Neural cell (in vitro differentiated cells): ENCODE measurements at regions not wholly inside any gene's neighbourhood (a gene's known extent, or its start where the extent isn't known, plus 50 kb on each side); places are given as distances from the start of the nearest gene placed in this dataset.

ENCODE experiments used
- H2AFZ ChIP-seq: fragments of 200-600, 300-800 bp; sonication (generic), shearing (Covaris generic); 2 replicates; pipeline ENCODE4 v1.6.0; 2014; ENCODE audit warnings: low read depth, mild to moderate bottlenecking, antibody characterized with exemption, low read length, moderate library complexity
- H3F3A ChIP-seq: fragments of 200-600 bp; shearing (Covaris generic); 2 replicates; pipeline ENCODE4 v1.6.1; 2016; ENCODE audit warnings: mild to moderate bottlenecking, moderate library complexity, mixed read lengths, antibody characterized with exemption, low read length; ENCODE audit not compliant: insufficient read depth, poor library complexity, severe bottlenecking
- H3K27ac ChIP-seq: fragments of 200-600, 300-800 bp; sonication (generic), shearing (Covaris generic); 2 replicates; pipeline ENCODE4 v1.5.1; 2014; ENCODE audit warnings: mild to moderate bottlenecking, low read length, moderate library complexity
- H3K27me3 ChIP-seq: fragments of 300-800, 200-600 bp; sonication (generic), shearing (Covaris generic); 2 replicates; pipeline ENCODE4 v1.6.0; 2014; ENCODE audit warnings: mild to moderate bottlenecking, low read depth, low read length, moderate library complexity; ENCODE audit not compliant: insufficient read depth
- H3K36me3 ChIP-seq: fragments of 300-800, 200-600 bp; sonication (generic), shearing (Covaris generic); 2 replicates; pipeline ENCODE4 v1.5.1; 2014; ENCODE audit warnings: mild to moderate bottlenecking, antibody characterized with exemption, low read length, moderate library complexity; ENCODE audit not compliant: insufficient read depth
- H3K4me2 ChIP-seq: fragments of 300-800, 200-600 bp; sonication (generic), shearing (Covaris generic); 2 replicates; pipeline ENCODE4 v1.6.0; 2014; ENCODE audit warnings: mild to moderate bottlenecking, low read length
- H3K4me3 ChIP-seq: fragments of 300-800, 200-600 bp; sonication (generic), shearing (Covaris generic); 2 replicates; pipeline ENCODE4 v1.5.1; 2014; ENCODE audit warnings: mild to moderate bottlenecking, low read length, moderate library complexity
- H3K79me2 ChIP-seq: fragments of 200-600 bp; shearing (Covaris generic); replicated peaks from 2 replicates; pipeline ENCODE4 v1.6.0; 2014; ENCODE audit warnings: mild to moderate bottlenecking, low read length, moderate library complexity; ENCODE audit not compliant: insufficient read depth
- H3K9ac ChIP-seq: fragments of 300-800, 200-600 bp; sonication (generic), shearing (Covaris generic); 2 replicates; pipeline ENCODE4 v1.6.1; 2016; ENCODE audit warnings: mild to moderate bottlenecking, low read length, mixed read lengths
- H3K9me2 ChIP-seq: fragments of 200-600 bp; shearing (Covaris generic); 2 replicates; pipeline ENCODE4 v1.6.1; 2016; ENCODE audit warnings: mild to moderate bottlenecking, low read length, mixed read lengths; ENCODE audit not compliant: insufficient read depth
- H3K9me3 ChIP-seq: fragments of 200-600, 300-800 bp; sonication (generic), shearing (Covaris generic); 2 replicates; pipeline ENCODE4 v1.6.1; 2016; ENCODE audit warnings: mild to moderate bottlenecking, mixed run types, low read length, moderate library complexity, mixed read lengths
- H4K20me1 ChIP-seq: fragments of 200-600 bp; shearing (Covaris generic); 2 replicates; pipeline ENCODE4 v1.6.1; 2016; ENCODE audit warnings: mild to moderate bottlenecking, mixed run types; ENCODE audit not compliant: insufficient read depth
- EP300 ChIP-seq: fragments of 450-650 bp; conservative IDR thresholded peaks from 2 replicates; pipeline ENCODE4 v1.6.1; 2014; ENCODE audit warnings: antibody characterized with exemption, mild to moderate bottlenecking, moderate library complexity; ENCODE audit not compliant: poor library complexity, severe bottlenecking
- EZH2 ChIP-seq: fragments of 200-600, 300-800 bp; shearing (Covaris generic), sonication (generic); IDR thresholded peaks from 2 replicates; pipeline ENCODE4 v1.6.1; 2014; ENCODE audit warnings: antibody characterized with exemption, low read length, borderline replicate concordance, mild to moderate bottlenecking; ENCODE audit not compliant: insufficient read depth, poor library complexity, severe bottlenecking
- MXI1 ChIP-seq: fragments of 450-650 bp; conservative IDR thresholded peaks from 2 replicates; pipeline ENCODE4 v1.6.1; 2014; ENCODE audit warnings: antibody characterized with exemption, mild to moderate bottlenecking; ENCODE audit not compliant: poor library complexity, severe bottlenecking
- POLR2AphosphoS5 ChIP-seq: IDR thresholded peaks from 2 replicates; pipeline ENCODE4 v1.6.1; 2012
- RAD21 ChIP-seq: fragments of 450-650 bp; conservative IDR thresholded peaks from 2 replicates; pipeline ENCODE4 v1.6.1; 2014; ENCODE audit warnings: antibody characterized with exemption, mild to moderate bottlenecking, moderate library complexity
- SMC3 ChIP-seq: fragments of 450-650 bp; conservative IDR thresholded peaks from 2 replicates; pipeline ENCODE4 v1.6.1; 2014; ENCODE audit warnings: antibody characterized with exemption, mild to moderate bottlenecking, moderate library complexity; ENCODE audit not compliant: poor library complexity
- TAF1 ChIP-seq: IDR thresholded peaks from 2 replicates; pipeline ENCODE4 v1.6.1; 2012; ENCODE audit warnings: low read depth
- TF ChIP-seq, protein P1 (sequence below): fragments of 450-650 bp; IDR thresholded peaks from 2 replicates; pipeline ENCODE4 v1.5.1; 2014; ENCODE audit warnings: antibody characterized with exemption, mild to moderate bottlenecking, moderate library complexity; ENCODE audit not compliant: poor library complexity, severe bottlenecking
- TF ChIP-seq, protein P2 (sequence below): IDR thresholded peaks from 2 replicates; pipeline ENCODE4 v1.6.1; 2012; ENCODE audit warnings: borderline replicate concordance

DNA sequence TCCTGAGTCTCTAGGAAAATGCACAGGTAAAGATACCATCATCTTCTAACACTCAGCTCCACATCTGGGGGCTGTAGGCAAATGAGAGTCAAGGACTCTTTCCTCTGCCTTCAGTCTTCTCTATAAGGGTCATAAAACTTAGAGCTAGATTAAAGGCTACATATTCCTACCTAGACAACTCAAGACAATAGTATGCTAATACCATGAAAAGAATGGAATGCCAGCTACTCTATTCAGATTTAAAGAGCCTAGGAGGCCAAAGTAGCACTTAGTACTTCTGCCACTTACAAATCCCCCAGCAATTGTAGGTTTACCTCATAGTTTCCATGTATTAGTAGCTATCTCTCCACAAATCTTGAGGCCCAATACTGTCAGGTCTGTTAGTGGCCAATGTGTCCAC is 453.0 kb downstream of the SLITRK5 start:
- Histone ChIP-seq H3K27ac (no peak overlapping the region), H3K36me3 (no peaks in the 10 kb centered on the region), H3K4me2 (no peak overlapping the region)

DNA sequence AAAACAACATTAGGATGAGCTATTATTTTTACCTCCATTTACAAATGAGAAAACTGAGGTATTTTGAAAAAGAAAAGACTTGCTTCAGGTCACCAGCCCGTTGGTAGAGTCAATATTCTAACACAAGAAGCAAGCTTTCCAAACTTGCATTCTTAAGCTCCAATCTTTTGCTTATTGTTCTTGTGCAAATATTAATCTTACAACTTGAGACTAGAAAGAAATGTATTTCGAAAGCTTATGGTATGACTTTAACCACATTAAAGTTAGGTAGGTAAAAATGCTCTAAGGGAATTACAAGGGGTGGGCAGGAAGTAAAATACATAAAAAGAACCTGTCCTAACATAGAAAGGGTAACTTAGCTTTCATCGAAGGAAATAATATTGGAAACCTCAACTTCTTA is 453.9 kb downstream of the SLITRK5 start:
- Histone ChIP-seq H3K79me2 (no peaks in the 10 kb centered on the region), H3K9me2 (no peaks in the 10 kb centered on the region), H3K27me3 (no peaks in the 10 kb centered on the region), H3K9me3 (no peaks in the 10 kb centered on the region), H3K4me2 (no peak overlapping the region), H3K4me3 (no peak overlapping the region), H4K20me1 (no peaks in the 10 kb centered on the region), H3K36me3 (no peaks in the 10 kb centered on the region), H3K9ac (no peak overlapping the region), H3F3A (no peaks in the 10 kb centered on the region), H3K27ac (no peak overlapping the region), H2AFZ (no peak overlapping the region)
- no peak for TF ChIP-seq EP300
- TF ChIP-seq EZH2: no peak
- TF ChIP-seq, protein P1, sequence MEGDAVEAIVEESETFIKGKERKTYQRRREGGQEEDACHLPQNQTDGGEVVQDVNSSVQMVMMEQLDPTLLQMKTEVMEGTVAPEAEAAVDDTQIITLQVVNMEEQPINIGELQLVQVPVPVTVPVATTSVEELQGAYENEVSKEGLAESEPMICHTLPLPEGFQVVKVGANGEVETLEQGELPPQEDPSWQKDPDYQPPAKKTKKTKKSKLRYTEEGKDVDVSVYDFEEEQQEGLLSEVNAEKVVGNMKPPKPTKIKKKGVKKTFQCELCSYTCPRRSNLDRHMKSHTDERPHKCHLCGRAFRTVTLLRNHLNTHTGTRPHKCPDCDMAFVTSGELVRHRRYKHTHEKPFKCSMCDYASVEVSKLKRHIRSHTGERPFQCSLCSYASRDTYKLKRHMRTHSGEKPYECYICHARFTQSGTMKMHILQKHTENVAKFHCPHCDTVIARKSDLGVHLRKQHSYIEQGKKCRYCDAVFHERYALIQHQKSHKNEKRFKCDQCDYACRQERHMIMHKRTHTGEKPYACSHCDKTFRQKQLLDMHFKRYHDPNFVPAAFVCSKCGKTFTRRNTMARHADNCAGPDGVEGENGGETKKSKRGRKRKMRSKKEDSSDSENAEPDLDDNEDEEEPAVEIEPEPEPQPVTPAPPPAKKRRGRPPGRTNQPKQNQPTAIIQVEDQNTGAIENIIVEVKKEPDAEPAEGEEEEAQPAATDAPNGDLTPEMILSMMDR: no peak

More for the DNA sequence above, 453.0 kb downstream of the SLITRK5 start:
- H3K79me2 ChIP-seq: no peaks in the 10 kb centered on the region
- H3K9ac ChIP-seq: no peak overlapping the region
- no peaks in the 10 kb centered on the region for H3K27me3 ChIP-seq
- no peaks in the 10 kb centered on the region for H3K9me3 ChIP-seq
- no peaks in the 10 kb centered on the region for H3K9me2 ChIP-seq
- no peaks in the 10 kb centered on the region for H3F3A ChIP-seq
- TF ChIP-seq TAF1: no peak
- no peak for TF ChIP-seq MXI1
- TF ChIP-seq, protein P1: no peak
- TF ChIP-seq RAD21: no peak
- no peak overlapping the region for H2AFZ ChIP-seq
- no peaks in the 10 kb centered on the region for H4K20me1 ChIP-seq
- H3K4me3 ChIP-seq: no peak overlapping the region

DNA sequence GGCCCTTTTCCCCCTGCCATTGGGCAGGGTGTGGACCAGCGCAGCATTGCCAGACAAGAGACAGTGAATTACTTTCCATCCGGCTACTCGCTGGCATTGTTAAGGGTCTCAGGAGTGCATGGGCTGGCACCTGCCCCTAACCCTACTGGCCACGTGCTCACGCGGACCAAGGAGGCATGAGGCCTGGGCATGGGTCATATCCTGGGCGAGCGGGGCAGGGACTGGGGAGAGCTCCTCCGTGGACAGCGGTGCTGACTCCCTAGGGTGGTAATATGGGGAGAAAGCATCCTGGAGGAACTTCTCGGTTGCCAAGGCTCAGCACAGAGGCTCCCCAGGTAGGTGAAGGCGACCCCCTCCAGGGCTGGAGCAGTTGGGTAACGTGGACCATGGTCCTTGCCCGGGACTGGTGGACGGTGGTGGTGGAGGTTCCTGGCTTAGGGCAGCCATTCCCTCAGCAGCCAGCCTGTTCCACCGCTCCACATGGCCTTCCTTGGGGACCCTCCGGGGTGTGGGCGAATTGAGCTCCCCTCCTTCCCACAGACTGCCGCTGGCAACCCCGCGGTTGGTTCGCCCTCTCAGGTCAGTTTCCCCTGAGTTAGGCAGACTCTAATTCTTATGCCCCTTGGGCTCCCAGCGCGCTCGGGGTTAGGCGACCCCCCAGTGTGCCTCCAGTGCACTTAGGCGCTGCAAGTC is 465.1 kb downstream of the SLITRK5 start:
- Histone ChIP-seq H3K36me3 (no peaks in the 10 kb centered on the region), H3F3A (no peaks in the 10 kb centered on the region), H4K20me1 (no peaks in the 10 kb centered on the region), H2AFZ (no peak overlapping the region), H3K27me3 (no peaks in the 10 kb centered on the region), H3K79me2 (no peaks in the 10 kb centered on the region), H3K4me3 (no peak overlapping the region), H3K27ac (no peak overlapping the region), H3K9me3 (no peaks in the 10 kb centered on the region), H3K9me2 (no peaks in the 10 kb centered on the region), H3K9ac (no peak overlapping the region), H3K4me2 (no peak overlapping the region)
- TF ChIP-seq SMC3 (no peak), MXI1 (no peak), TAF1 (no peak), EP300 (no peak), POLR2AphosphoS5 (no peak), EZH2 (no peak), RAD21 (no peak)
- TF ChIP-seq, protein P2, sequence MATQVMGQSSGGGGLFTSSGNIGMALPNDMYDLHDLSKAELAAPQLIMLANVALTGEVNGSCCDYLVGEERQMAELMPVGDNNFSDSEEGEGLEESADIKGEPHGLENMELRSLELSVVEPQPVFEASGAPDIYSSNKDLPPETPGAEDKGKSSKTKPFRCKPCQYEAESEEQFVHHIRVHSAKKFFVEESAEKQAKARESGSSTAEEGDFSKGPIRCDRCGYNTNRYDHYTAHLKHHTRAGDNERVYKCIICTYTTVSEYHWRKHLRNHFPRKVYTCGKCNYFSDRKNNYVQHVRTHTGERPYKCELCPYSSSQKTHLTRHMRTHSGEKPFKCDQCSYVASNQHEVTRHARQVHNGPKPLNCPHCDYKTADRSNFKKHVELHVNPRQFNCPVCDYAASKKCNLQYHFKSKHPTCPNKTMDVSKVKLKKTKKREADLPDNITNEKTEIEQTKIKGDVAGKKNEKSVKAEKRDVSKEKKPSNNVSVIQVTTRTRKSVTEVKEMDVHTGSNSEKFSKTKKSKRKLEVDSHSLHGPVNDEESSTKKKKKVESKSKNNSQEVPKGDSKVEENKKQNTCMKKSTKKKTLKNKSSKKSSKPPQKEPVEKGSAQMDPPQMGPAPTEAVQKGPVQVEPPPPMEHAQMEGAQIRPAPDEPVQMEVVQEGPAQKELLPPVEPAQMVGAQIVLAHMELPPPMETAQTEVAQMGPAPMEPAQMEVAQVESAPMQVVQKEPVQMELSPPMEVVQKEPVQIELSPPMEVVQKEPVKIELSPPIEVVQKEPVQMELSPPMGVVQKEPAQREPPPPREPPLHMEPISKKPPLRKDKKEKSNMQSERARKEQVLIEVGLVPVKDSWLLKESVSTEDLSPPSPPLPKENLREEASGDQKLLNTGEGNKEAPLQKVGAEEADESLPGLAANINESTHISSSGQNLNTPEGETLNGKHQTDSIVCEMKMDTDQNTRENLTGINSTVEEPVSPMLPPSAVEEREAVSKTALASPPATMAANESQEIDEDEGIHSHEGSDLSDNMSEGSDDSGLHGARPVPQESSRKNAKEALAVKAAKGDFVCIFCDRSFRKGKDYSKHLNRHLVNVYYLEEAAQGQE: no peak
- TF ChIP-seq, protein P1: no peak
